SK-N-SH treated with all-trans-retinoic acid at 6 μM for 48 hours (cell line): ENCODE measurements at regions not wholly inside any gene's neighbourhood (a gene's known extent, or its start where the extent isn't known, plus 50 kb on each side); places are given as distances from the start of the nearest gene placed in this dataset.
A peak's percentile ranks its signal among the peaks of the same experiment; 100 is the strongest.

Experiments
- ATAC-seq: fragments of 200-7000 bp; cut with Tn5 transposase; 3 replicates; pipeline ENCODE4 v1.9.1; 2020; ENCODE audit warnings: mild to moderate bottlenecking, moderate library complexity
- ARNTL ChIP-seq: fragments of 450-650 bp; formaldehyde crosslinking; IDR thresholded peaks from 2 replicates; pipeline ENCODE4 v1.5.0; 2020; ENCODE audit warnings: low read depth, mild to moderate bottlenecking, moderate library complexity, borderline replicate concordance
- BACH2 ChIP-seq: fragments of 250-450 bp; sonication (Bioruptor Pico); IDR thresholded peaks from 2 replicates; pipeline ENCODE4 v1.9.0; 2021; ENCODE audit warnings: mild to moderate bottlenecking, borderline replicate concordance
- CSDC2 ChIP-seq: fragments of 250-450 bp; sonication (Bioruptor Pico); IDR thresholded peaks from 2 replicates; pipeline ENCODE4 v1.5.0; 2020; ENCODE audit warnings: mild to moderate bottlenecking, moderate library complexity
- ESRRG ChIP-seq: fragments of 250-450 bp; sonication (Bioruptor Pico); IDR thresholded peaks from 2 replicates; pipeline ENCODE4 v1.6.1; 2021; ENCODE audit warnings: mild to moderate bottlenecking
- ISL1 ChIP-seq: fragments of 250-450 bp; sonication (Bioruptor Pico); IDR thresholded peaks from 2 replicates; pipeline ENCODE4 v2.1.2; 2022; ENCODE audit warnings: mild to moderate bottlenecking, moderate library complexity
- OSR1 ChIP-seq: fragments of 250-450 bp; sonication (Bioruptor Pico); IDR thresholded peaks from 2 replicates; pipeline ENCODE4 v1.8.0; 2022; ENCODE audit warnings: moderate library complexity, mild to moderate bottlenecking, inconsistent platforms
- RARB ChIP-seq: fragments of 250-450 bp; sonication (Bioruptor Pico); IDR thresholded peaks from 2 replicates; pipeline ENCODE4 v1.8.0; 2021; ENCODE audit warnings: mild to moderate bottlenecking, moderate library complexity
- TCF4 ChIP-seq: fragments of 250-450 bp; sonication (Bioruptor Pico); IDR thresholded peaks from 2 replicates; pipeline ENCODE4 v1.8.0; 2021; ENCODE audit warnings: mild to moderate bottlenecking, moderate library complexity, borderline replicate concordance
- TOX ChIP-seq: fragments of 250-450 bp; sonication (Bioruptor Pico); IDR thresholded peaks from 2 replicates; pipeline ENCODE4 v1.8.0; 2021; ENCODE audit warnings: mild to moderate bottlenecking, moderate library complexity, borderline replicate concordance
- ZFP3 ChIP-seq: fragments of 250-450 bp; sonication (Bioruptor Pico); IDR thresholded peaks from 2 replicates; pipeline ENCODE4 v1.5.0; 2020; ENCODE audit warnings: mild to moderate bottlenecking, moderate library complexity
- ZFP30 ChIP-seq: fragments of 450-650 bp; formaldehyde crosslinking; IDR thresholded peaks from 2 replicates; pipeline ENCODE4 v1.5.0; 2022; ENCODE audit warnings: mild to moderate bottlenecking, moderate library complexity
- ZNF565 ChIP-seq: fragments of 450-650 bp; formaldehyde crosslinking; conservative IDR thresholded peaks from 2 replicates; pipeline ENCODE4 v1.5.0; 2020; ENCODE audit warnings: low read depth, mild to moderate bottlenecking, moderate library complexity
- TF ChIP-seq, protein P1 (sequence below): fragments of 250-450 bp; sonication (Bioruptor Pico); IDR thresholded peaks from 2 replicates; pipeline ENCODE4 v1.8.0; 2020; ENCODE audit warnings: mild to moderate bottlenecking, moderate library complexity, borderline replicate concordance
- TF ChIP-seq, protein P2 (sequence below): fragments of 250-450 bp; sonication (Bioruptor Pico); IDR thresholded peaks from 2 replicates; pipeline ENCODE4 v1.5.0; 2020; ENCODE audit warnings: mild to moderate bottlenecking, moderate library complexity
- TF ChIP-seq, protein P3 (sequence below): fragments of 250-450 bp; sonication (Bioruptor Pico); IDR thresholded peaks from 2 replicates; pipeline ENCODE4 v1.5.1; 2020; ENCODE audit warnings: low read depth, mild to moderate bottlenecking, moderate library complexity
- TF ChIP-seq, protein P4 (sequence below): fragments of 250-450 bp; sonication (Bioruptor Pico); IDR thresholded peaks from 2 replicates; pipeline ENCODE4 v1.5.1; 2021; ENCODE audit warnings: mild to moderate bottlenecking, moderate library complexity

DNA sequence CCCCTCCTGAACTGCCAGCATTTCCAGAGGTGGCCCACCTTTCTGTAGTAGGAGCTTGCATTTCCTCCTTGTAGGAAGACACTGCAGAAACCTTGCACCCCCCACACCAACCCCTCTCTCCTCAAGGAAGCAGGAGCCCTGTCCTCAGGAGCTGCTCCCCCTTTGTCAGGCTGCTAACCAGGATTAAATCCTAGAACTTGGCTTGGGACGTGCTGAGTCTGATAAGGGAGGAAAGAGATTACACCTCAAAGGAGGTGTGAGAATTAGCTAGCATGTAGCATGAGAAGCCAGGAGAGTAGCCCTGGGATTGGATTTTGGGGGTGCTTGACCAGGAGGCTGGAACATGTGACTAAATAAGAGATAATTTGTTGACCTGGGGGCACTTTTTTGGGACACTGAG is 119.8 kb upstream of the ALDH1B1 start:
- ATAC-seq, result no peak
- no peak for TF ChIP-seq RARB
- no peak for TF ChIP-seq ISL1 (CRISPR knock-in tag)
- TF ChIP-seq, protein P1, sequence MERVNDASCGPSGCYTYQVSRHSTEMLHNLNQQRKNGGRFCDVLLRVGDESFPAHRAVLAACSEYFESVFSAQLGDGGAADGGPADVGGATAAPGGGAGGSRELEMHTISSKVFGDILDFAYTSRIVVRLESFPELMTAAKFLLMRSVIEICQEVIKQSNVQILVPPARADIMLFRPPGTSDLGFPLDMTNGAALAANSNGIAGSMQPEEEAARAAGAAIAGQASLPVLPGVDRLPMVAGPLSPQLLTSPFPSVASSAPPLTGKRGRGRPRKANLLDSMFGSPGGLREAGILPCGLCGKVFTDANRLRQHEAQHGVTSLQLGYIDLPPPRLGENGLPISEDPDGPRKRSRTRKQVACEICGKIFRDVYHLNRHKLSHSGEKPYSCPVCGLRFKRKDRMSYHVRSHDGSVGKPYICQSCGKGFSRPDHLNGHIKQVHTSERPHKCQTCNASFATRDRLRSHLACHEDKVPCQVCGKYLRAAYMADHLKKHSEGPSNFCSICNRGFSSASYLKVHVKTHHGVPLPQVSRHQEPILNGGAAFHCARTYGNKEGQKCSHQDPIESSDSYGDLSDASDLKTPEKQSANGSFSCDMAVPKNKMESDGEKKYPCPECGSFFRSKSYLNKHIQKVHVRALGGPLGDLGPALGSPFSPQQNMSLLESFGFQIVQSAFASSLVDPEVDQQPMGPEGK (CRISPR knock-in tag), result no peak
- no peak for TF ChIP-seq TCF4 (CRISPR knock-in tag)
- TF ChIP-seq, all 23 proteins: peak for 0

DNA sequence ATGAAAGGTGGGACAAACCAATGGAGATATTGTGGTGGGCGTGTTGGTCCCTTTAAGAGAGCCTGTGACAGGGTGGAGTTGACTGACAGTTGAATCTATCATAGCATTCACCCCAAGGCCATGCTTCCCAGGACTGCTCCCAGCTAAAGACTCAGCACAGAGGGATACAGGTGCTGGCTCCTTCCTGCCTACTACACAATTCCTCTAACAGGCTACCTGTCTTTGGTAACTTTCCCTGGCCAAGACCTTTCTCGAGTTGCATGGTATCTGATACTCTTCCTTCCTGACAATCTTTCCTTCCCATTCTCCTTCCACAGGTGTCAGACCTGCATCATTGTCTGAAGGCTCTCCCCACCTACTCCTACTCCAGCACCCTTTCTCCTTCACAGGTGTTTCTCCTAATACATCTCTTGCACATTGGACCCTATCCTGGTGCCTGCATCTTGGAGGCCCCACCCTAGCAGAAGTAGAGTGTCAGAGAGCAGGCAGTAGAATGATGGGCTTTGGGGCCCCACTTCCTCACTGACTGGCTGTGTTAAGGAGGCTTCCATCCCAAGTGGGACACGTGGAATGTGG is 120.7 kb upstream of the ALDH1B1 start:
- no peak for ATAC-seq
- TF ChIP-seq ARNTL (CRISPR knock-in tag) (no peak), ZFP30 (CRISPR knock-in tag) (no peak), RARB (no peak), TCF4 (CRISPR knock-in tag) (no peak)

DNA sequence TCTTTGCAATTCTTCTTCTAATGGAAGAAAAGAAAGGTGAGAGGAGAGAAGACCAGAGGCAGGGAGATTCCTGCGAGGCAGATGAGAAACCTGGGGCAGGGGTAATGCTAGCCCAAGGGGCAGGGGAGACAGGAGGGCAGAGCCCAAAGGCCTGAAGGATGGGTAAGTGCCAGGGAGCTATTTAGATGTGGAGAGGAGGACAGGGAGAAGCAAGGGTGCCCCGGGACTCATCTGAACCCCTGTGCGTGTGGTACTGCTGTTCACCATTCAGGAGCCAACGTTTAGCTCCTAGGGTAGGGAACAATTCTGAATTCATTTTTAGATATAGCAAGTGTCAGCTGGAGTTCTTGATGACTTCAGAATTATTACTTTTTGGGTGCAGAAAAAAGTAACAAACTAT is 122.7 kb upstream of the ALDH1B1 start:
- no peak for ATAC-seq
- TF ChIP-seq, protein P2, sequence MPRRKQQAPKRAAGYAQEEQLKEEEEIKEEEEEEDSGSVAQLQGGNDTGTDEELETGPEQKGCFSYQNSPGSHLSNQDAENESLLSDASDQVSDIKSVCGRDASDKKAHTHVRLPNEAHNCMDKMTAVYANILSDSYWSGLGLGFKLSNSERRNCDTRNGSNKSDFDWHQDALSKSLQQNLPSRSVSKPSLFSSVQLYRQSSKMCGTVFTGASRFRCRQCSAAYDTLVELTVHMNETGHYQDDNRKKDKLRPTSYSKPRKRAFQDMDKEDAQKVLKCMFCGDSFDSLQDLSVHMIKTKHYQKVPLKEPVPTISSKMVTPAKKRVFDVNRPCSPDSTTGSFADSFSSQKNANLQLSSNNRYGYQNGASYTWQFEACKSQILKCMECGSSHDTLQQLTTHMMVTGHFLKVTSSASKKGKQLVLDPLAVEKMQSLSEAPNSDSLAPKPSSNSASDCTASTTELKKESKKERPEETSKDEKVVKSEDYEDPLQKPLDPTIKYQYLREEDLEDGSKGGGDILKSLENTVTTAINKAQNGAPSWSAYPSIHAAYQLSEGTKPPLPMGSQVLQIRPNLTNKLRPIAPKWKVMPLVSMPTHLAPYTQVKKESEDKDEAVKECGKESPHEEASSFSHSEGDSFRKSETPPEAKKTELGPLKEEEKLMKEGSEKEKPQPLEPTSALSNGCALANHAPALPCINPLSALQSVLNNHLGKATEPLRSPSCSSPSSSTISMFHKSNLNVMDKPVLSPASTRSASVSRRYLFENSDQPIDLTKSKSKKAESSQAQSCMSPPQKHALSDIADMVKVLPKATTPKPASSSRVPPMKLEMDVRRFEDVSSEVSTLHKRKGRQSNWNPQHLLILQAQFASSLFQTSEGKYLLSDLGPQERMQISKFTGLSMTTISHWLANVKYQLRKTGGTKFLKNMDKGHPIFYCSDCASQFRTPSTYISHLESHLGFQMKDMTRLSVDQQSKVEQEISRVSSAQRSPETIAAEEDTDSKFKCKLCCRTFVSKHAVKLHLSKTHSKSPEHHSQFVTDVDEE (CRISPR knock-in tag), result no peak
- TF ChIP-seq ZFP3 (CRISPR knock-in tag) (no peak), RARB (no peak), OSR1 (CRISPR knock-in tag) (no peak), ARNTL (CRISPR knock-in tag) (no peak)
- TF ChIP-seq, all 23 proteins: peak for 0

DNA sequence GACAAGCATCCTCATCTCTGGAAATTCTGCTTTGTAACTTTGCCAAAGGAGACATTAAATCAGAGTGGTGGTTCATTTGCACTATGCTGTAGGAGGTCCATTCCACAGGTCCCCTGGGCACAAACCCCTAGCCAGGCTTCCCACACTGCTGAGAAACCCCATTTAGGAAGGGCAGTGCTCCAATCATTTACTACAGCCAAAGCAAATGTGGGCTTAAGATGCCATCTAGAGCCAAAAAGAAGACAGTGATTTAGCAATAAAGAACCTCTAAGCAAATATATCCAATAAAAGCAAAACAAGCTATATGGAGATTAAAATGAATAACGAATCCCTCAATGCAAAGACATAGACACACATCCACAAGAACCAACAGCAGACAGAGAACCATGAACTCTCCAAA is 129.0 kb upstream of the ALDH1B1 start:
- TF ChIP-seq CSDC2 (CRISPR knock-in tag), result no peak
- TF ChIP-seq BACH2 (CRISPR knock-in tag), result no peak
- TF ChIP-seq, protein P1 (CRISPR knock-in tag), result no peak
- TF ChIP-seq, protein P3, sequence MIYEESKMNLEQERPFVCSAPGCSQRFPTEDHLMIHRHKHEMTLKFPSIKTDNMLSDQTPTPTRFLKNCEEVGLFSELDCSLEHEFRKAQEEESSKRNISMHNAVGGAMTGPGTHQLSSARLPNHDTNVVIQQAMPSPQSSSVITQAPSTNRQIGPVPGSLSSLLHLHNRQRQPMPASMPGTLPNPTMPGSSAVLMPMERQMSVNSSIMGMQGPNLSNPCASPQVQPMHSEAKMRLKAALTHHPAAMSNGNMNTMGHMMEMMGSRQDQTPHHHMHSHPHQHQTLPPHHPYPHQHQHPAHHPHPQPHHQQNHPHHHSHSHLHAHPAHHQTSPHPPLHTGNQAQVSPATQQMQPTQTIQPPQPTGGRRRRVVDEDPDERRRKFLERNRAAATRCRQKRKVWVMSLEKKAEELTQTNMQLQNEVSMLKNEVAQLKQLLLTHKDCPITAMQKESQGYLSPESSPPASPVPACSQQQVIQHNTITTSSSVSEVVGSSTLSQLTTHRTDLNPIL (CRISPR knock-in tag), result no peak
- TF ChIP-seq TOX, result no peak
- no peak for TF ChIP-seq ZFP30 (CRISPR knock-in tag)
- TF ChIP-seq, protein P4, sequence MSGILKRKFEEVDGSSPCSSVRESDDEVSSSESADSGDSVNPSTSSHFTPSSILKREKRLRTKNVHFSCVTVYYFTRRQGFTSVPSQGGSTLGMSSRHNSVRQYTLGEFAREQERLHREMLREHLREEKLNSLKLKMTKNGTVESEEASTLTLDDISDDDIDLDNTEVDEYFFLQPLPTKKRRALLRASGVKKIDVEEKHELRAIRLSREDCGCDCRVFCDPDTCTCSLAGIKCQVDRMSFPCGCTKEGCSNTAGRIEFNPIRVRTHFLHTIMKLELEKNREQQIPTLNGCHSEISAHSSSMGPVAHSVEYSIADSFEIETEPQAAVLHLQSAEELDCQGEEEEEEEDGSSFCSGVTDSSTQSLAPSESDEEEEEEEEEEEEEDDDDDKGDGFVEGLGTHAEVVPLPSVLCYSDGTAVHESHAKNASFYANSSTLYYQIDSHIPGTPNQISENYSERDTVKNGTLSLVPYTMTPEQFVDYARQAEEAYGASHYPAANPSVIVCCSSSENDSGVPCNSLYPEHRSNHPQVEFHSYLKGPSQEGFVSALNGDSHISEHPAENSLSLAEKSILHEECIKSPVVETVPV (CRISPR knock-in tag), result no peak
- TF ChIP-seq ESRRG (CRISPR knock-in tag), result no peak
- TF ChIP-seq ZNF565 (CRISPR knock-in tag), result no peak
- ATAC-seq, result peak; percentile 49; the same call in 1 of the 3 replicates
